Right lobe of liver (tissue), 6 donors: ENCODE measurements at regions not wholly inside any gene's neighbourhood (a gene's known extent, or its start where the extent isn't known, plus 50 kb on each side); places are given as distances from the start of the nearest gene placed in this dataset.
A peak's percentile ranks its signal among the peaks of the same experiment; 100 is the strongest.

Source experiments
- ATAC-seq, 4 donors: fragments of 200-7000 bp; cut with Tn5 transposase; one replicate each; pipeline ENCODE4 v1.9.1; 2020; ENCODE audit warnings: mild to moderate bottlenecking in 4 of 4, moderate library complexity in 4 of 4
- DNase-seq, 3 donors: peaks; one replicate each; pipeline ENCODE4 v3.0.0-alpha.2; 2020
- H3K27ac ChIP-seq, 3 donors: fragments of 200-600 bp; one replicate each; pipeline ENCODE4 v1.8.0; 2022
- H3K27me3 ChIP-seq, 2 donors: fragments of 200-600 bp; one replicate each; pipeline ENCODE4 v1.8.0; 2022
- H3K36me3 ChIP-seq, 4 donors: fragments of 200-600 bp; sonication (generic) in 1 of 4; one replicate each; pipeline versions ENCODE4 v1.5.1 to v1.8.0; 2017 to 2022; ENCODE audit warnings: control low read depth in 1 of 4
- H3K4me1 ChIP-seq, 4 donors: fragments of 200-600 bp; sonication (generic) in 1 of 4; one replicate each; pipeline versions ENCODE4 v1.5.1 to v1.8.0; 2017 to 2022; ENCODE audit warnings: control low read depth in 1 of 4
- H3K4me3 ChIP-seq, 3 donors: fragments of 200-600 bp; one replicate each; pipeline ENCODE4 v1.8.0; 2022
- H3K9me3 ChIP-seq, 4 donors: fragments of 200-600 bp; sonication (generic) in 1 of 4; one replicate each; pipeline versions ENCODE4 v1.5.1 to v1.8.0; 2017 to 2022; ENCODE audit warnings: control low read depth in 1 of 4
- CTCF ChIP-seq, 4 donors: fragments of 200-600 bp in 3 of 4; fragments of 450-650 bp in 1 of 4; IDR thresholded peaks; one replicate each; pipeline versions ENCODE4 v1.5.1 to v1.8.0; 2016 to 2022; ENCODE audit warnings: antibody characterized with exemption in 4 of 4, mild to moderate bottlenecking in 2 of 4
- POLR2A ChIP-seq: fragments of 450-650 bp; IDR thresholded peaks from one replicate; pipeline ENCODE4 v1.6.1; 2017; ENCODE audit warnings: antibody characterized with exemption, mild to moderate bottlenecking
- WGBS: methylation state at CpG from one replicate; pipeline ENCODE4 v1.1.6; 2018; ENCODE audit warnings: low coverage, low lambda C conversion rate; ENCODE audit not compliant: insufficient coverage; ENCODE audit errors: missing lambda C conversion rate; 5-methylcytosine and 5-hydroxymethylcytosine counted together
- intact Hi-C, 2 donors: fragments of 100-400 bp; cut with DNase I; formaldehyde crosslinking; loops; one replicate each; pipeline versions ENCODE4 v1.11.2 to v1.14.1; 2022
- donor health status: DM: no; HTN: yes; CAD: no.
- donor health status: DM: no; HTN: no; CAD: no.
- donor health status: DM: no; HTN: no; CAD: no.
- donor health status: DM: no; HTN: yes; CAD: no.
- donor health status: DM: no; HTN: yes; CAD: no.

- Histone ChIP-seq H3K9me3 (no peaks in the 10 kb centered on the region), H3K27me3 (no peaks in the 10 kb centered on the region), H3K4me3 (no peak overlapping the region), H3K4me1 (peaks cover 0 to 8% (median 0%) of the 10 kb centered on the region in 4 donors), H3K36me3 (no peaks in the 10 kb centered on the region), H3K27ac (no peak overlapping the region)
- DNase-seq (no peak), ATAC-seq (no peak)
- TF ChIP-seq POLR2A (no peak), CTCF (IDR thresholded peaks at IDR 0.05) (no peak)
- WGBS: 60% methylated on average over 1 of the region's 1 CpG
- intact Hi-C loops: no loop called here
These were observed 159.9 kb upstream of the MMADHC start for GRCh38 chr2:149747456-149747855.

- intact Hi-C loops: no loop called here
- no peak for TF ChIP-seq CTCF (IDR thresholded peaks at IDR 0.05)
- TF ChIP-seq POLR2A: no peak
- Histone ChIP-seq H3K4me3 (no peak overlapping the region), H3K27ac (no peak overlapping the region), H3K4me1 (peaks cover 0 to 8% (median 0%) of the 10 kb centered on the region in 4 donors), H3K36me3 (no peaks in the 10 kb centered on the region), H3K9me3 (no peaks in the 10 kb centered on the region), H3K27me3 (no peaks in the 10 kb centered on the region)
- ATAC-seq: peak in 1 of 4 donors; percentile 53
- DNase-seq: no peak
- 59% methylated on average over 9 of the region's 9 CpGs for WGBS
These were observed 158.0 kb upstream of the MMADHC start for GRCh38 chr2:149745396-149746230.

- H3K36me3 ChIP-seq: no peaks in the 10 kb centered on the region
- no peak overlapping the region for H3K27ac ChIP-seq
- H3K9me3 ChIP-seq: no peaks in the 10 kb centered on the region
- intact Hi-C loops: no loop called here
- DNase-seq: no peak
- ATAC-seq: peak in 1 of 4 donors; percentile 20
- no peak overlapping the region for H3K4me3 ChIP-seq
- peaks cover 0 to 8% (median 0%) of the 10 kb centered on the region in 4 donors for H3K4me1 ChIP-seq
- WGBS: 61% methylated on average over 5 of the region's 5 CpGs
- TF ChIP-seq CTCF (IDR thresholded peaks at IDR 0.05) (no peak), POLR2A (no peak)
- no peaks in the 10 kb centered on the region for H3K27me3 ChIP-seq
These were observed 157.3 kb upstream of the MMADHC start for GRCh38 chr2:149744865-149745264.

- no peaks in the 10 kb centered on the region for H3K27me3 ChIP-seq
- no peak for TF ChIP-seq CTCF (IDR thresholded peaks at IDR 0.05)
- no peak for TF ChIP-seq POLR2A
These were observed 156.4 kb upstream of the MMADHC start for GRCh38 chr2:149743842-149744448.

More at GRCh38 chr2:149743842-149744448, 156.4 kb upstream of the MMADHC start:
- Histone ChIP-seq H3K4me1 (peaks cover 0 to 8% (median 0%) of the 10 kb centered on the region in 4 donors), H3K36me3 (no peaks in the 10 kb centered on the region), H3K27ac (no peak overlapping the region), H3K9me3 (no peaks in the 10 kb centered on the region), H3K4me3 (no peak overlapping the region)
- ATAC-seq: no peak
- WGBS: 84% methylated on average over 5 of the region's 6 CpGs
- DNase-seq: no peak
- intact Hi-C loops: no loop called here
